ENCODE measurements at regions not wholly inside any gene's neighbourhood (a gene's known extent, or its start where the extent isn't known, plus 50 kb on each side); places are given as distances from the start of the nearest gene placed in this dataset.

DNA sequence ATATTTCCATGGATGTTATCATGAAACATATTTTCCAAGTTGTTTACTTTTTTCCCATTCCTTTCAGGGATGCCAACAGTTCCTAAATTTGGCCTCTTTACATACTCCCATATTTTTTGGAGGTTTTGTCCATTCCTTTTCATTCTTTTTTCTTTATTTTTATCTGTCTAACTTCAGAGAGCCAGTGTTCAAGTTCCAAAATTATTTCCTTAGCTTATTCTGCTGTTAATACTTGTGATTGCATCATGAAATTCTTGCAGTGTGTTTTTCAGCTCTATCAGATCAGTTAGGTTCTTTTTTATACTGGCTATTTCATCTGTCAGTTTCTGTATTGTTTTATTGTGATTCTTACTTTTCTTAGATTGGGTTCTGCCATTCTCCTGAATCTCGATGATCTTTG, 89.9 kb upstream of the TCF21 start (continued):
- no peak for TF ChIP-seq NEUROD1 (IDR thresholded peaks at IDR 0.05; ENCODE audit: borderline replicate concordance, low read depth, low read length, partially characterized antibody)
- no peak for TF ChIP-seq LARP7 (IDR thresholded peaks at IDR 0.05)
- no peak for TF ChIP-seq ZNF133 (CRISPR knock-in tag; IDR thresholded peaks at IDR 0.05)
- no peak for TF ChIP-seq MBD2 (IDR thresholded peaks at IDR 0.05; ENCODE audit: borderline replicate concordance, low read depth)

DNA sequence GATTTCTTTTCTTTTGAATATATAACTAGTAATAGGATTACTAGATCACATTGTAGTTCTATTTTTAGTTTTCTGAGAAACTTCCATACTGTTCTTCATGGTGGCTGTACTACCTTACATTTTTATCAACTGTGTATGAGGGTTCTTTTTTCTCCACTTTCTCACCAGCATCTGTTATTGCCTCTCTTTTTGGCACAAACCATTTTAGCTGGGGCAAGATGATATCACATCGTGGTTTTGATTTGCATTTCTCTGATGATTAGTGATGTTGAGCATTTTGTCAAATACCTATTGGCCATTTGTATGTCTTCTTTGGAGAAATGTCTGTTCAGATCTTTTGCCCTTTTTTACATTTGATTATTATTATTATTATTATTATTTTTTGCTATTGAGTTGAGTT, 86.1 kb upstream of the TCF21 start:
- no peaks in the 10 kb centered on the region for H3K9me1 ChIP-seq (ENCODE audit: control insufficient read depth, insufficient read depth, low read length)
- H3K79me2 ChIP-seq (ENCODE audit: control insufficient read depth, insufficient read depth, low read length) = no peaks in the 10 kb centered on the region
- H3K4me2 ChIP-seq (ENCODE audit: insufficient read depth, low read length) = no peak overlapping the region
- WGBS (ENCODE audit: insufficient coverage, low coverage, missing lambda C conversion rate) = 0% methylated on average over 1 of the region's 1 CpG
- H4K20me1 ChIP-seq (replicated peaks; ENCODE audit: control insufficient read depth, insufficient read depth, low read length) = no peaks in the 10 kb centered on the region
- ChIA-PET POLR2A (interaction anchor here (0.6 kb wide), 1 partner anchor 989 kb away, joined by 3 read pairs; the partner anchor contains the start of gene RPS12), CTCF (ENCODE audit: low intra/inter-chr PET ratio) (no interaction called here)
- H3K36me3 ChIP-seq (ENCODE audit: control insufficient read depth, insufficient read depth, low read length) = no peaks in the 10 kb centered on the region
- H3K4me1 ChIP-seq (replicated peaks in 1 of 2; ENCODE audit: control insufficient read depth in 2 of 2, insufficient read depth in 2 of 2, low read length in 2 of 2) = peaks cover 0 to 5% of the 10 kb centered on the region in 2 experiments; a peak in 2 of 5 replicates
- no peak overlapping the region for H3K4me3 ChIP-seq
- no peak overlapping the region for H3K9ac ChIP-seq (ENCODE audit: insufficient read depth in 1 of 2, low read depth in 2 of 2, low read length in 2 of 2)
- ATAC-seq (no peak), DNase-seq (ENCODE audit: extremely low read depth in 1 of 4, low spot score in 3 of 4) (no peak), FAIRE-seq (no peak)
- TF ChIP-seq RUNX1 (IDR thresholded peaks at IDR 0.05; ENCODE audit: low read depth) (no peak), SPI1 (IDR thresholded peaks at IDR 0.05; ENCODE audit: borderline replicate concordance, low read depth, low read length) (no peak), ETV5 (CRISPR knock-in tag; IDR thresholded peaks at IDR 0.05; ENCODE audit: low read depth) (no peak), GTF2F1 (IDR thresholded peaks at IDR 0.05; ENCODE audit: low read depth, low read length) (no peak), C11orf30 (IDR thresholded peaks at IDR 0.05; ENCODE audit: low read depth) (no peak), ZNF431 (CRISPR knock-in tag; IDR thresholded peaks at IDR 0.05) (no peak)
- TF ChIP-seq, protein P1, sequence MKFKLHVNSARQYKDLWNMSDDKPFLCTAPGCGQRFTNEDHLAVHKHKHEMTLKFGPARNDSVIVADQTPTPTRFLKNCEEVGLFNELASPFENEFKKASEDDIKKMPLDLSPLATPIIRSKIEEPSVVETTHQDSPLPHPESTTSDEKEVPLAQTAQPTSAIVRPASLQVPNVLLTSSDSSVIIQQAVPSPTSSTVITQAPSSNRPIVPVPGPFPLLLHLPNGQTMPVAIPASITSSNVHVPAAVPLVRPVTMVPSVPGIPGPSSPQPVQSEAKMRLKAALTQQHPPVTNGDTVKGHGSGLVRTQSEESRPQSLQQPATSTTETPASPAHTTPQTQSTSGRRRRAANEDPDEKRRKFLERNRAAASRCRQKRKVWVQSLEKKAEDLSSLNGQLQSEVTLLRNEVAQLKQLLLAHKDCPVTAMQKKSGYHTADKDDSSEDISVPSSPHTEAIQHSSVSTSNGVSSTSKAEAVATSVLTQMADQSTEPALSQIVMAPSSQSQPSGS (CRISPR knock-in tag; IDR thresholded peaks at IDR 0.05) = no peak
- TF ChIP-seq, protein P2, sequence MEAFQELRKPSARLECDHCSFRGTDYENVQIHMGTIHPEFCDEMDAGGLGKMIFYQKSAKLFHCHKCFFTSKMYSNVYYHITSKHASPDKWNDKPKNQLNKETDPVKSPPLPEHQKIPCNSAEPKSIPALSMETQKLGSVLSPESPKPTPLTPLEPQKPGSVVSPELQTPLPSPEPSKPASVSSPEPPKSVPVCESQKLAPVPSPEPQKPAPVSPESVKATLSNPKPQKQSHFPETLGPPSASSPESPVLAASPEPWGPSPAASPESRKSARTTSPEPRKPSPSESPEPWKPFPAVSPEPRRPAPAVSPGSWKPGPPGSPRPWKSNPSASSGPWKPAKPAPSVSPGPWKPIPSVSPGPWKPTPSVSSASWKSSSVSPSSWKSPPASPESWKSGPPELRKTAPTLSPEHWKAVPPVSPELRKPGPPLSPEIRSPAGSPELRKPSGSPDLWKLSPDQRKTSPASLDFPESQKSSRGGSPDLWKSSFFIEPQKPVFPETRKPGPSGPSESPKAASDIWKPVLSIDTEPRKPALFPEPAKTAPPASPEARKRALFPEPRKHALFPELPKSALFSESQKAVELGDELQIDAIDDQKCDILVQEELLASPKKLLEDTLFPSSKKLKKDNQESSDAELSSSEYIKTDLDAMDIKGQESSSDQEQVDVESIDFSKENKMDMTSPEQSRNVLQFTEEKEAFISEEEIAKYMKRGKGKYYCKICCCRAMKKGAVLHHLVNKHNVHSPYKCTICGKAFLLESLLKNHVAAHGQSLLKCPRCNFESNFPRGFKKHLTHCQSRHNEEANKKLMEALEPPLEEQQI (IDR thresholded peaks at IDR 0.05) = no peak
- TF ChIP-seq, protein P3, sequence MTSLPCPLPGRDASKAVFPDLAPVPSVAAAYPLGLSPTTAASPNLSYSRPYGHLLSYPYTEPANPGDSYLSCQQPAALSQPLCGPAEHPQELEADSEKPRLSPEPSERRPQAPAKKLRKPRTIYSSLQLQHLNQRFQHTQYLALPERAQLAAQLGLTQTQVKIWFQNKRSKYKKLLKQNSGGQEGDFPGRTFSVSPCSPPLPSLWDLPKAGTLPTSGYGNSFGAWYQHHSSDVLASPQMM (CRISPR knock-in tag; IDR thresholded peaks at IDR 0.05) = no peak
- in situ Hi-C loops (cut with MboI) = no loop called here
- no peak overlapping the region for H2AFZ ChIP-seq (ENCODE audit: low read depth, low read length)
- H3K27me3 ChIP-seq (ENCODE audit: control insufficient read depth in 2 of 2, insufficient read depth in 2 of 2, low read length in 2 of 2) = no peaks in the 10 kb centered on the region
- intact Hi-C loops (cut with micrococcal nuclease) = no loop called here
- no peaks in the 10 kb centered on the region for H3K9me3 ChIP-seq (replicated peaks; ENCODE audit: control insufficient read depth, insufficient read depth, low read depth, low read length)
- BruUV-seq (replicated peaks) = no TSS peak
- H3K27ac ChIP-seq (ENCODE audit: extremely low read depth, low read depth, low read length) = no peak overlapping the region

Data from K562 (cell line).